HG03196 (cell line): ENCODE measurements at regions not wholly inside any gene's neighbourhood (a gene's known extent, or its start where the extent isn't known, plus 50 kb on each side); places are given as distances from the start of the nearest gene placed in this dataset.

Experiments
- ATAC-seq: cut with Tn5 transposase; IDR thresholded peaks from one replicate; pipeline ENCODE4 v1.9.1; 2021; ENCODE audit not compliant: unreplicated experiment

- no peak for ATAC-seq
Observed at GRCh38 chr3:72133329-72134011, 348.5 kb upstream of the PROK2 start.

- no peak for ATAC-seq
Observed at GRCh38 chr3:72131899-72132298, 347.0 kb upstream of the PROK2 start.

GRCh38 chr3:72130565-72130964, 345.6 kb upstream of the PROK2 start:
- ATAC-seq, result no peak

GRCh38 chr3:72129501-72130094, 344.6 kb upstream of the PROK2 start:
- ATAC-seq, result no peak

- ATAC-seq, result no peak
Observed at GRCh38 chr3:72128921-72129320, 344.0 kb upstream of the PROK2 start.

GRCh38 chr3:72127844-72128243, 342.9 kb upstream of the PROK2 start:
- ATAC-seq, result no peak

- no peak for ATAC-seq
Observed at GRCh38 chr3:72127224-72127612, 342.3 kb upstream of the PROK2 start.

- no peak for ATAC-seq
Observed at GRCh38 chr3:72126441-72127223, 341.7 kb upstream of the PROK2 start.

- no peak for ATAC-seq
Observed at GRCh38 chr3:72123908-72124441, 339.0 kb upstream of the PROK2 start.

GRCh38 chr3:72120806-72121778, 336.1 kb upstream of the PROK2 start:
- ATAC-seq, result no peak

- ATAC-seq, result no peak
Observed at GRCh38 chr3:72120039-72120438, 335.1 kb upstream of the PROK2 start.

GRCh38 chr3:72118628-72119027, 333.7 kb upstream of the PROK2 start:
- no peak for ATAC-seq

- ATAC-seq, result no peak
Observed at GRCh38 chr3:72116226-72116625, 331.3 kb upstream of the PROK2 start.

GRCh38 chr3:72115307-72115706, 330.4 kb upstream of the PROK2 start:
- no peak for ATAC-seq

- no peak for ATAC-seq
Observed at GRCh38 chr3:72114773-72115172, 329.8 kb upstream of the PROK2 start.

- no peak for ATAC-seq
Observed at GRCh38 chr3:72113964-72114363, 329.0 kb upstream of the PROK2 start.

GRCh38 chr3:72113564-72113963, 328.6 kb upstream of the PROK2 start:
- ATAC-seq, result no peak

GRCh38 chr3:72112435-72112834, 327.5 kb upstream of the PROK2 start:
- no peak for ATAC-seq

- no peak for ATAC-seq
Observed at GRCh38 chr3:72111265-72112205, 326.6 kb upstream of the PROK2 start.
